Activated CD4-positive, CD25-positive, alpha-beta regulatory T cell treated with anti-CD3 and anti-CD28 coated beads, Interleukin-2, amount 50 U/mL, for 24 hours (primary cell): ENCODE measurements at regions not wholly inside any gene's neighbourhood (a gene's known extent, or its start where the extent isn't known, plus 50 kb on each side); places are given as distances from the start of the nearest gene placed in this dataset.
A peak's percentile ranks its signal among the peaks of the same experiment; 100 is the strongest.
"Not testable (repeated sequence)": the region's sequence is repeated elsewhere in the genome, so short reads cannot be mapped to it uniquely, and the experiment has no call there.

Experiments used
- ATAC-seq, 2 donors: fragments of 150-1000 bp; cut with Tn5 transposase; one replicate each; pipeline ENCODE4 v1.10.0; 2021; ENCODE audit warnings: mild to moderate bottlenecking in 1 of 2, moderate library complexity in 1 of 2

GRCh38 chr4:37771771-37772170 lies 54.7 kb upstream of the PGM2 start:
- no peak for ATAC-seq

DNA sequence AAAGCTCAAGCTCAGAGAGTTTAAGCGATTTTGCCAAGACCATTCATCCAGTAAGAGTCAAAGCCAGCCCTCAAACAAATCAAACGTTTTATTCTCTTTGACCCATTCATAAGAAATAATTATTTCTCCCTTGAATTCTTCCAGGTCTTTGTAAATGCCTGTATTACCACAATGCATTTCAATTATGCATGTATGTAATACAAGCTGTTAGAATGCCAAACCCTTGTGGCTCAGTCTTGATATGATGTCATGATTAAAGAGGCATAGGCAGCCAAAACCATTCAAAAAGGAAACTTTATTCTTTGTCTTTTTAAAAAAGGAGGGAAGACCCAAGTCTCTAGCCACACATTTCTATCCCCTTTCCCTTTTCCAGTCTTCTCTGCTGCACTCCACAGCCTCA lies 56.5 kb upstream of the PGM2 start:
- ATAC-seq = no peak

DNA sequence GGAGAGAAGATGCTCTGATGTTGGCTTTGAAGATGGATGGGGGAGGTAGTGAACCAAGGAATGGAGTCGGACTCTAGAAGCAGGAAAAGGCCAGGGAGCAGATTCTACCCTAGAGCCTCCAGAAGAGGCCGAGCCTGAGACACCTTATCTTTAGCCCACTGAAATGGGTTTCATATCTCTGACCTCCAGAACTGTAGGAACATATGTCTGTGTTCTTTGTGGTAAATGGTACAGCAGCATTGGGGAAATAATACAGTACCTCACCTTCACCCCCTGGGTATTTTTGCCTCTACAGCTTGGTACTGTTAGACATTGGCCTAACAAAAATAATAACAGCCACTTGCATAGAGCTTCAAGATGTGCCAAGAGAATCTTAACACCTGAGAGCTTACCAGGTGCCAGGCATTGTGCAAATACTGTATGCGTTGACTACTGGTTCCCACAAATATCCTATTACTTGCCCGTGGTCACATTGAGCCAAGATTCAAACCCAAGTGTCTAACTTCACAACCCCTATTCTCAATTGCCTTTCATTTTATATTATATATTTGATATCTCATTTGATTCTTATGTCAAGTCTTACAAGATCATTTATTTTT lies 57.0 kb upstream of the PGM2 start:
- ATAC-seq = no peak

DNA sequence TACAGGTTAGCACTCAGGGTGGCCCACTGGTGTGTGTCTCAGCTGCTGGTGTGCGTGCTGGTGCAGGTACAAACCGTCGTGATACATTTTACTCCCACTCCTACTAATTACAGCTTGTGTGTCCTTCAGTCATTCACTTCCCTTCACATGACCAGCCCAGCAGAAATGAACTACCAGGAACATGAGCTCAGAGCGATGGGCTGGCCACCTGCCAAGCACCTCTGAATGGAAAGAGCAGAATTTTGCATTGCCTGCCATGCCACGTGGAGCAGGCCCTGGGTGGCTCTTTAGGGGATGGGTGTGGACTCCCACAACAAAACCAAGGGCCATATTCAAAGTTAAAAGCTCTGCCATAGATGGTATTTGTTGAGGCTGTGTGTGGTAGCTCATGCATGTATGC lies 58.9 kb upstream of the PGM2 start:
- no peak for ATAC-seq

DNA sequence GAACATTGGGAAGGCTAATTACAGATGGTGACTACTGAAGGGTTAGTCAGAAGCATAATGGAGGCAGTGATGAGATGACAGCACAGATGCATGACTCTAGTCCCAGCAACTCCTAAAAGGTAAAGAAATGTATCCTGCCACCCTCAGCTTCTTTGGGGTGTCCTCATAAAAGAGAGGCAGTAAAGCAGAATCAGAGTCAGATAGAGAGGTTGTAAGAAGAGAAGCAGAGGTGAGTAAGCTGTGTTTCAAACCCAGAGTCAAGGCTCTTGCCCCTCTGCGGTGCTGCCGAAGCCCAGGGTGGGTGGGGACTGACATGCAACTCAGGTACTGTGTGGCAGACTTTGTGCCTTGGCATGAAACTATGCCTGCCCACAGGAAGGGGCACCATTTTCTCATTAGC lies 59.5 kb upstream of the PGM2 start:
- ATAC-seq = no peak

- peak in 1 of 2 donors; percentile 30 for ATAC-seq
Measured at GRCh38 chr4:37765741-37766140, 60.7 kb upstream of the PGM2 start.

DNA sequence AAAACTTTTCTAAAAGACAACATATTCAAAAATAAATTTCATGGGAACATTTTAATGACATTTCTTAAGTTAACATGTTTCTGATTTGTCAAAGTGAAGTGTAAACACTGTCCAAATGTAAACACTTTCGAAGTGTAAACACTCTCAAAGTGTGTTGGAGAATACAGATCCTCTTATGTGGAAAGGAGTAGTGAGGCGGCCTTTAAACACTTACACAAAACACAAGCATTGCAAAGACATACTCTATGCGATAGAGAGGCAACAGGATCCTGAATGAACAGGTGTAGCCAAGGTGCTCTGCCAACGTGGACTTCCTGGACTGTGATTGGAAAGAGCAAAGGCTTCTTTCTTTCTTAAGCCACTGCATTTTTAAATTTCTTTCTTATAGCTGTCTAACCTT lies 62.7 kb upstream of the PGM2 start:
- ATAC-seq = no peak

GRCh38 chr4:37762991-37763368 lies 63.5 kb upstream of the PGM2 start:
- ATAC-seq = no peak

- ATAC-seq = no peak
Measured at GRCh38 chr4:37762294-37762990, 64.0 kb upstream of the PGM2 start.

DNA sequence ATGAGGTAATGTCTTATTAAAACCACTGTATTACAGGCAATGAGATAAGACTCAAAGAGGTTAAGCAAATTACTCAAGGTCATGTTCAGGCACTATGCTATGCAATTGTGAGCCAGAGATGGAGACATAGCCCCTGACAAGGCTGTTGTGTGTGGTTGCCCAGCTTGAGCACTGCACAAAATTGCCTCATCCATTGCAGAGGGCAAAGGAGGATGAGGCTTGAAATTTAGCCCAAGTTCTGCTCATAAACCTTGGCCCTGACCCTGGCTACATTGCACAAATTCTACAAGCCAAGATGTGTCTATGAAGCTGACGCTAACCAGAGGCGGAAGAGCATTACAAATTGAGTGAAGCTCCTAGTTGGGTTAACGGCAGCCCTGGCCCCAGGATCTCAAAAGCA lies 65.6 kb upstream of the PGM2 start:
- no peak for ATAC-seq

DNA sequence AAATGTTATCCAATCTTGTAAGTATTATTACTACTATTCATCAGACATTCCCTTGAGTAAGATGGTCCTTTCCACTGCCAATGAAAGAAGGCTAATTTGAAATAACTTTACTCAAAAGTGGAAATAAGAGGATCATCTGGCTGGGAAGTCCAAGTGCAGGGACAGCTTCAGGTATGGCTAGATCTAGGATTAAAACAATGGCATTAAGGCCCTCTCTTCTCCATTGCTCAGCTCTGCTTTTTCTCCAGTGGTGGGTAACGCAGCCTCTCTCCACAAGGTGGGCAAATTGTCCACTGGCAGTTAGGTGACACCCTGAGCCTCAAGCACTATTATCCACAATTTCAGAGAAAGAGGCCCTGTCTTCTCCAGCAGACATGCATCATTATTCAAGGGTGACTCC lies 66.7 kb upstream of the PGM2 start:
- ATAC-seq = no peak

DNA sequence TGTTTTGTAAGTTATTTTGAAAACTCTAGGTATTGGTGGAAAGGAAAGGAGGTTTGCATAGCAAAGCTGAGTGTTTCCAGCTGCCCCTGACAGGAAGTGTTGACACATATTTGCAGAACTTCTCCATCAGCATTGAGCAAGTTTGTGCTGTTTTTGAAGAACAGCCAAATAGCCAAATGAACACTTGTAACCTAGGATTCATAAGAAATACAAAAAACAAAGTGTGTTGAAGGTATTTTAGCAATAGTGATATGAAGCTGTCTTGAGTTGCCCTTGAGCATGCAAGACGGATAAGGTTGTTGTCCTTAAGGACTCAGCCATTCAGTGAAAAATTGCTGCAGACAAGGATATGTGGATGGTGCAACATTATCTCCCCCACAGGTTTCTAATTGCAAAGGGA lies 68.3 kb upstream of the PGM2 start:
- ATAC-seq = no peak

DNA sequence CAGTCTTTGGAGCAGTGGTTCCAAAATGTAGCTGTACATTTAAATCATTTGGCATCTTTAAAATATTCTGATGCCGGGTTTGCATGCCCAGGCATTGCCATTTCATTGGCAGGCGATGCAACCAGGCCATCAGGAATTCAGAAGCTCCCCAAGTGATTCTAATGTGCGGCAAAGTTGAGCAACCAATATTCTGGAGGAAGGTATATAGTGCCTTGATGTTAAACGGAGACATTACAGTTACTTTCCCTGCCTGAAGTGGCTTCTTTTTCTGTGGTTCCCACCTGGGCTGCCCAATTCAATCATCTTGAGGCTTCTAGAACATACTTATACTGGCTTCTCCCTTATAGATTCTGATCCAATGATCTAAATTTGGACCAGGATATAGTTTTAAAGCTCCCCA lies 68.7 kb upstream of the PGM2 start:
- ATAC-seq = no peak

- ATAC-seq = no peak
Measured at GRCh38 chr4:37757121-37757520, 69.4 kb upstream of the PGM2 start.

DNA sequence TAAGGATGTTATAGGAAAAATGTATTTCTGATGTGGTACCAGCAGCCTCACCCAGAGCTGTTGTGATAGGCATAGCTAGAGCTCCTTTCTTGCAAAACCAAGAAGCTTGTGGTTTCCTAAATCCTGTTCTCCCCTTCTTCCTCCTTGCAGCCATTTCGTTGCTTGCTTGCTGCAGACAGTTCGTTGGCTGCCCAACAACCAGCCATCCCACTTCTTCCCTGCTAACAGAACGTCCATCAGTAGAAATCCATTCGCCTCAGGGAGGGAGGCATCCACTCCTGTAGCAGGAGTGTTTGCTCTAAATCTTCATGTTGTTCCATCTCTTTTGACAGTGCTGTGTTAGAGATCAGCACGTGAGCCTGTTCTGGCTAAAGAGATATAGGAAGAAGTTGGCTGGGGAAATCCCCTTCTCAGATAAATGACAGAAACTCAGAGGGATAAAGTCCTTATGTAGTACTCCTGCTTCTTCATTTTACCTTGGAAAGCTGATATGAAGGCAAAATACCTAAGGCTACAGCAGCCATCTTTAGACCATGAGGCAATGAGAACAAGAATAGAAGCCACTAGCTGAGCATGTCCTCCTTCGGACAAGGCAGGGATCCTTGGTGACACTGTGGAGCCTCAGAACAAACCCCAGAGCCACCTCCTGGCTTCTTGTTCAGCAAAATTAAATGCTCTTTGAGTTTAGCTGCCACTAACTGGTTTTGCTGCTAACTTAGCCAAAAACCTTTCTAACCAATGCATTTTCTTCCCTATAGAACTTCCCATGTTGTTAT lies 68.4 kb upstream of the RELL1 start:
- ATAC-seq = no peak

DNA sequence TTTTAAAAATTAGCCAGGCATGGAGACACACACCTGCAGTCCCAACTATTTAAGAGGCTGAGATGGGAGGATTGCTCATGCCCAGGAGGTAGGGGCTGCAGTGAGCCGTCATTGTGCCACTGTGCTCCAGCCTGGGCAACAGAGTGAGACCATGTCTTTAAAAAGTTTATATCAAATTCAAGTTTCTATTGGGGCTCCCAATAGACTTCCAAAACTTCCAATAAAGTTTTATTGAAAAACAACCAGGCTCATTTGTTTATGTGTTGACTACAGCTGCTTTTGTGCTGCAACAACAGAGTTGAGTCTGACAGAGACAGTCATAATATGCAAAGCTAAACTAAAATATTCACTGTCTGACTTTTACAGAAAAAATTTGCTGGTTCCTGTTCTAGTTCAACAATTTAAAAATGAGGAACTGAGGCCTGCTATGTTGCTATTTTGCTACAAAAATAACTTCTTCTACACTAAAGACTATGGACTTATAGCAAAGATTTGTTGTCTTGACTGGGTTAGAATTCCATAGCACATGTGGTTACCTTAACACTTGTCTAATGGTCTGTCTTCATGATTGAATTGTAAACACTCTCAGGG lies 63.3 kb upstream of the RELL1 start:
- no peak for ATAC-seq

- no peak for ATAC-seq
Measured at GRCh38 chr4:37748485-37748884, 62.3 kb upstream of the RELL1 start.

GRCh38 chr4:37747772-37748330 lies 61.7 kb upstream of the RELL1 start:
- ATAC-seq = no peak

- ATAC-seq = not testable (repeated sequence)
Measured at GRCh38 chr4:37746852-37747251, 60.7 kb upstream of the RELL1 start.

DNA sequence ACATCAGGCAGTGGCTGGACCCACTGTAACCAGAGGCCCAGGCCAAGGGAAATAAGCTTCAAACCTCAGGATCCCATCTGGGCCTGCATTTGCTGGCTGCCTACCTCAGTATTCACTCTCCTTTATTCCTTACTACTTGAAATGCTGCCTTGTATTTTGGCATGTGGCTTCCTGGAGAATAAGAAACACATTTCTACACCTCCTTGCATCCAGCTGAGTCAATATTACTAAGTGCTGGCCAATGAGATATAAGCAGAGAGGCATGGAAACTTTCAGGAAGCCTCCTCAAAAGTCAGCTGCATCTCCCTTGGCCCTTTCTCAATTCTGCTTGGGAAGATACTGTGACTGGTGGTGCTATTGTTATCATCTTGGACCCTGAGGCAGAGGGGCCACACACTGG lies 59.8 kb upstream of the RELL1 start:
- no peak for ATAC-seq

GRCh38 chr4:37742149-37742548 lies 56.0 kb upstream of the RELL1 start:
- no peak for ATAC-seq

DNA sequence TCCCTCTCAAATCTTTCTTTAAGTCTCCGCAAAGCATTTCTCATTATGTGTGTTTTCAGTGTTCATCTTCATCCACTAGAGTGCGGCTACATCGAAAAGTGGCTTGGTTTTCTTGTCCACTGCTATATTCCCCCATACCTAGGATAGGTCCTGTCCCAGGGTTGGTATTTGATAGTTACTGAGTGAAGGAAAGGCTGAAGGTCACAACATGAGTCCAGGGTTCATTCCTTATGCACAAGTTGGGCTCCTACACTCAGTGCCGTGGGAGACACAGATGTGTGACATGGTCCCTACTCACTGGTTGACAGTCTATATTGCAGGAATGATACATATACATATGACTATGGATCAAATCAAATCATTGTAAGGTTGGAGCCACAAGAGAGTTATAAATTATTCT lies 55.4 kb upstream of the RELL1 start:
- no peak for ATAC-seq

DNA sequence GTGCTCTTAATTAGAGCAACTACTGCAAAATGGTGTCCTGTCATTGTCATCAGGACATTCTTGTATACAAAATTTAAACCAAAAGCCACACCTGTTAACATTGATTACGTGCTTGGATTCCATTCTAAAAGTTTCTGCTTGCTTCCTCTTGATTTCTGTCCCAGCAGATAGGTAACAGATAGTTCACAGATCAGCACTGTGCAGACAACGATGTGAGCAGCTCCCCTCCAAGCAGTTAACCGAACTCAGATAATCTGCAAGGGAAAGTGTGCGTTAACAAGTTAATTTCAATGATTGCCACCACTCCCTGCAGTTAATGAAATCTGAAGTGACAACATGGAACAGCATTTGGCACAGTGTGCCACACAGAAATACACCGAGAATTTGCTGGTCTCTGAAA lies 54.4 kb upstream of the RELL1 start:
- no peak for ATAC-seq

GRCh38 chr4:37737466-37737865 lies 51.3 kb upstream of the RELL1 start:
- ATAC-seq = no peak
